NCI-H1436 (cell line): ENCODE measurements at regions not wholly inside any gene's neighbourhood (a gene's known extent, or its start where the extent isn't known, plus 50 kb on each side); places are given as distances from the start of the nearest gene placed in this dataset.
A peak's percentile ranks its signal among the peaks of the same experiment; 100 is the strongest.
"Not testable (repeated sequence)": the region's sequence is repeated elsewhere in the genome, so short reads cannot be mapped to it uniquely, and the experiment has no call there.

ENCODE experiments used
- DNase-seq: peaks from one replicate; lab custom pipeline; 2025; lab: John Stamatoyannopoulos, UW

DNA sequence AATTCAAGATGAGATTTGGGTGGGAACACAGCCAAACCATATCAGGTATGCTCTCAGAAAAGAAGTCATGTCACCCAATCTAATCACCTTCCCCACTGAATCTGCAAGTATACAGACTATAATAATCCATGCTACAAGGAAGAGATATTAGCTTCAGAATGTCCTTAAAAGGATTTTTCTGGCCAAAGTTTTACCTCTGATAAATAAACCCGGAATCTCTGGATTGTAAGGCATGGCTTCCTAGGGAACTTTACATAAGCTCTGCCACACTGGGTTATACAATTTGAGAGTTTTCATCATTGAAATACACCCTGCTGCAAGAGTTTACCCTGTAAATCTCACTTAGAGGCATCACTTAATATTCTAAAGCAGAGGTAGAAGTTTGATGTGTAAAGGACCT, 330.5 kb upstream of the KCNMB2 start:
- DNase-seq, result no peak

DNA sequence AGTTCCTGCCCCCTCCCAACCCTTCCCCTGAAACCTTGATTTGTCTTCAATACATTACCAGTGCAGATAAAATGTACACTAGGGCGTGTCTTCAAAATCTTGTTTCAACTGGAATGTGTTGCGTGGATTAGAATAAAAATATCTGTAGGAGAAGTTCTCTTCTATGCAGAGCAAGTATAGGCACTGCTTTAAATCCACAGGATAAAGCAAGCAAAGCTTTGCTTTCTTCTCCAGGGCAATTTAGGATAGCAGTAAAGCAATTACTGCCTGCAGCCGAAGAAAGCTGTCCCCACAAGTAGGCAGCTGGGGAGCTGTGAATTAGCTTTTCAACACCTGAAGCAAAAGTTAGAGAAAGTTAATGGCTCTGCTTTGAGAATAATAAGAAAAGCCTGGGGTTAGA, 329.7 kb upstream of the KCNMB2 start:
- DNase-seq, result peak; percentile 14

DNA sequence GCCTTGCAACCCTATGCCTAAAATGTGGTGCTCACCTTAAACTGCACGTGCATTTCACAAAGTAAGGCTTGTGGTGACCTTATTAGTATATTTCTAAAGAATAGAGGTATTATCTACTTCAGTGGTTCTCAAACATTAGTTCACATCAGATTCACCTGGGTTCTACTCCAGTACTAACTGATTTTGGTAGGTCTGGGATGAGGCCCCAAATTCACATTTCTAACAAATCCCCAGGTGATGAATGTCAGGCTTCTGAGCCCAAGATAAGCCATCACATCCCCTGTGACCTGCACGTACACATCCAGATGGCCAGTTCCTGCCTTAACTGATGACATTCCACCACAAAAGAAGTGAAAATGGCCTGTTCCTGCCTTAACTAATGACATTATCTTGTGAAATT, 329.1 kb upstream of the KCNMB2 start:
- DNase-seq, result not testable (repeated sequence)

- not testable (repeated sequence) for DNase-seq
These were observed 328.6 kb upstream of the KCNMB2 start for GRCh38 chr3:178207627-178208026.

DNA sequence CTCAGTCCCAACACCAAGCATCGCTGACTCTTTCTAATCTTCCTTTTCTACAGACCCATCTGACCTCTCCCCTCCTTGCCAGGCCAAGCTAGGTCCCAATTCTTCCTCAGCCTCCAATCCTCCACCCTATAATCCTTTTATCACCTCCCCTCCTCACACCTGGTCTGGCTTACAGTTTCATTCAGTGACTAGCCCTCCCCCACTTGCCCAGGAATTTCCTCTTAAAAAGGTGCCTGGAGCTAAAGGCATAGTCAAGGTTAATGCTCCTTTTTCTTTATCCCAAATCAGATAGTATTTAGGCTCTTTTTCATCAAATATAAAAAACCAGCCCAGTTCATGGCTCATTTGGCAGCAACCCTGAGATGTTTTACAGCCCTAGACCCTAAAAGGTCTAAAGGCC, 327.1 kb upstream of the KCNMB2 start:
- not testable (repeated sequence) for DNase-seq

DNA sequence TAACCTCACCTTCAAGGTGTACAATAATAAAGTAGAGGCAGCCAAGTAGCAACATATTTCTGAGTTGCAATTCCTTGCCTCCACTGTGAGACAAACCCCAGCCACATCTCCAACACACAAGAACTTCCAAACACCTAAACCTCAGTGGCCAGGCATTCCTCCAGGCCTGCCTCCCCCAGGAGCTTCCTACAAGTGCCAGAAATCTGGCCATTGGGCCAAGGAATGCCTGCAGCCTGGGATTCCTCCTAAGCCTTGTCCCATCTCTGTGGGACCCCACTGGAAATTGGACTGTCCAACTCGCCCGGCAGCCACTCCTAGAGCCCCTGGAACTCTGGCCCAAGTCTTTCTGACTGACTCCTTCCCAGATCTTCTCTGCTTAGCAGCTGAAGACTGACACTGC, 326.6 kb upstream of the KCNMB2 start:
- not testable (repeated sequence) for DNase-seq

DNA sequence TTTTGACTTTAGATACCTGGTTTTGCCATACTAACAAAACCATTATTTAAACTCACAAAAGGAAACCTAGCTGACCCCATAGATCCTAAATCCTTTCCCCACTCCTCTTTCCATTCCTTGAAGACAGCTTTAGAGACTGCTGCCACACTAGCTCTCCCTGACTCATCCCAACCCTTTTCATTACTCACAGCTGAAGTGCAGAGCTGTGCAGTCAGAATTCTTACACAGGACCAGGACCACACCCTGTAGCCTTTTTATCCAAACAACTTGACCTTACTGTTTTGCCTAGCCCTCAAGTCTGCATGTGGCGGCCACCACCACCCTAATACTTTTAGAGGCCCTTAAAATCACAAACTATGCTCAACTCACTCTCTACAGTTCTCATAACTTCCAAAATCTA, 325.1 kb upstream of the KCNMB2 start:
- DNase-seq, result not testable (repeated sequence)

DNA sequence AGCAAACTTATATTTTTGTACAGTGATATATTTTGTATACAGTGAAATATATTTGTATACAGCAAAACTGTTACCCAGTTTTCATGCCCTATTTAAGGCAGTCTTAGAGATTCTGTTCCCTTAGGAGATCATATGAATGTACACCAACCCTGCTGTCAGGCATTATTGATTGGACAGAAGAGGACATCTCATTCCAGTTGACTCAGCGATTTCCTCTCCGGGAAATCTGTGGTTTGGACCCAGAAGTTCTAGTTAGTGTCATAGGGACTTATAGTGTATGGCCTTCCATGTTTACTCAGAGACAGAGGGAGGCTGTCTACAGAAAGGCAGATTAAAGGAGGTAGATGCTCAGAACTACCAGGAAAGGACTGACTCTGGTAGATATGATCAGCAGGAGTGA, 318.8 kb upstream of the KCNMB2 start:
- no peak for DNase-seq

GRCh38 chr3:178218231-178218630, 318.0 kb upstream of the KCNMB2 start:
- DNase-seq, result no peak

DNA sequence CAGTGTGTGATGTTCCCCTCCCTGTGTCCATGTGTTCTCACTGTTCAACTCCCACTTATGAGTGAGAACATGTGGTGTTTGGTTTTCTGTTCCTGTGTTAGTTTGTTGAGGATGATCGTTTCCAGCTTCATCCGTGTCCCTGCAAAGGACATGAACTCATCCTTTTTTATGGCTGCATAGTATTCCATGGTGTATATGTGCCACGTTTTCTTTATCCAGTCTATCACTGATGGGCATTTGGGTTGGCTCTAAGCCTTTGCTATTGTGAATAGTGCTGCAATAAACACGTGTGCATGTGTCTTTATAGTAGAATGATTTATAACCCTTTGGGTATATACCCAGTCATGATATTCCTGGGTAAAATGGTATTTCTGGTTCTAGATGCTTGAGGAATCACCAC, 316.6 kb upstream of the KCNMB2 start:
- DNase-seq, result not testable (repeated sequence)

- DNase-seq, result no peak
These were observed 312.4 kb upstream of the KCNMB2 start for GRCh38 chr3:178223876-178224275.

DNA sequence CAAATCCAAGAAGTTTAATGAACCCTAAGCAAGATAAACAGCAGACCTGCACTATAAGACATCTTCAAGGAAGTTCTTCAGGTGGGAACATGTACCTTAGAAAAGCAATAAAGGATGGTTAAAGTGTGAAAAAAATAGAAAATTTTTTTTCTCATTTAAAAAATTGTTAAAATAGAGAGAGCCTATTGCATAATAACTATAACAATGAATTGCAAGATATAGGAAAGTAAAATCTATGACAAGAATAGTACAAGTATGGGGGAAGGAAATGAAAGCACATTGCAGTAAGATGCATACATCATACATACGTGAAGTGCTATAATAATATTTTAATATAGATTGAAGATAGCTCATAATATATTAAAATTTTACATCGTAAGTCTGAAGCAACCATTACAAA, 310.1 kb upstream of the KCNMB2 start:
- no peak for DNase-seq

DNA sequence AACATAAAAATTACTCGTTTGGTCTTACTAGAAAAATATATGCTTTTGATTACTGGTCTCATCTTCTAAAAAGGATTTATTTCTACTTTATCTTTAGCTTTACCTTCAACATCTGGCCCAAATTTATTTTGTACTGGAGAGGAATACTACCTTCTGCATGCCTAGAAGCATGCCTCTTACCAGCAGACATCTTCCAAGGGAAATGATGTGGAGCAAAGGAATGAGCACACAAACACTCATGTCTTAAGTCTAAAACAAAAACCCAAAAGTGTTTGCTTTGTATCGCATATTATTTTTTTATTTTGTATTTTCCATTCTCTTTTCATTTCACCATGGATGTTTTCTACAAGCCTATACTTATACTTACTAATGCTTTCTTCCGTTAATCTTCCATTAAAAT, 304.6 kb upstream of the KCNMB2 start:
- DNase-seq, result no peak

DNA sequence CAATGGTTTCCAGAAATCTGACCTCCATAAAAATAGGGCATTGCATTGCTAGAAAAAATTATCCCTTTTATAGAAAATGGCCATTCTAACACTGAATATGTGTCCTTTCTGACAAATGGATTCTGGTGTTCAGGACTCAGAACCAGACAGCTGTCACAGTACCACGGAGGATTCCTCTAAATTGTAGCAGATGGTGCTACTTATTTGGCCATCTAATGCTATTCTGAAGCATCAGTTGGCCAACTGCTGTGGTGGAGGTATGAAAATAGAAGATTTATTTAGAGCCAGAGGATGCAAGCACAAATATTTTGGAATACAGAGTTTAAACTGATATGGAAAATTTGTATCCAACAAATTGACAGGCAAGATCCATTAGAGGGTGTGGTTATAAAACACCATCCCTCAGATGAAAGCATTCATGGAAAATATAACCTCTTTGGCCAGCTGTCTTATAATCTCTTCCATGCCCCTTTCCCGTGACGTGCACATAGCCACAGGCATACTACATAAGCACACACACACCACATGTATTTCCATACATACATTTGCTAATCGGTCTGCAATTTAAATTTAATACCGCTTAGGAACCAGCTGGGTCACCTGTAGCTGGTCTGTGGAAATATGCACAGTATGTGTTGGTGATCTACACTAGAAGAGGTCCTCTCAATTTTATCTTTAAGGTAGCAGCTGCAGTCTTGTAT, 302.7 kb upstream of the KCNMB2 start:
- DNase-seq, result no peak

DNA sequence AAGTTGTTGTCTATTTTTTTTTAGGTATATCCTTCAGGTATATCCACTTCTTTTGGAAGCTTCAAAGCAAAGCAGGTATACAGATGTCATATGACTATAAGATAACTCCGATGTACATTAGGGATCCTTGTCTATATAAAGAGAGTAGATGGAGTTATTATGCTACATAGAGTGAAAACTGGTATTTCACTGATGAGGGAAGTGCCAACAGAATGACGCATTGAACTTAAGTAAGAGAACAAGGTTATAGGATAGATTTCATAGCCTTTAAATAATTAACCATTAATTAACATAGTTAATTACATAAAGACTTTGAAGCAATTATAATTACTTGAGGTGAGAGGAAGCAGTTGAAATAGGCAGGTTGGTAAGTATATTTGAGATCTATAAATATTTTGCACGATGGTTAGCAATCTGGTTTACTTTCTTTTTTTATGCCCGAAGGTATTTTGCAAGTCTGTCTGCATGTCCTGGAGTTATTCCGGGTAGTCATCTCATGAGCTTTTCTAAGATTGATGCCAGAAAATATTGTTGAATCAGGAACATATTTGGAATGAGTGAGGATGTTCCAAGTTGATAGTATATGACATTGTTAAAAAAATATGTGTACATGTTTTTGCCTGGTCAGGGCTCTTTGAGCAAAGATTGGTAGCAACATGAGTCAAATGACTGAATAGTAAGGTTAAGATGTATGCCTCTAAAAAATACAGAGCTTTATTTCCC, 299.5 kb upstream of the KCNMB2 start:
- DNase-seq, result no peak

DNA sequence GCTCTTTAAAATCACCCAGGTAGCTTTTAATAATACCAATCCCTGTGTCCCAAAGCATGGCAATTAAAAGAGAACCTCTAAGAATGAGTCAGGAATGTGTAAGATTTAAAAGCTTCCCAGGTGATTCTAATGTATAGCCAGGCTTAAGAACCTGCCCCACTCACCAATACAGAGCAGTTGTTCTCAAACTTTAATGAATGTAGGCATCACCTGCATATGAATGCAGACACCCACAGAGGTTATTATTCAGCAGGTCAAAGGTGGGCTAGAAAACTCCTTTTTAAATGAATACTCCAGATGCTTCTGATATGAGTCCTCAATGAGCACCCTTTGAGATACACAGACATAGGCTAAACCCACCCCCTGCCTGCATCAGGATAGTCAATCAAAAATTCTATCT, 298.1 kb upstream of the KCNMB2 start:
- DNase-seq, result no peak

GRCh38 chr3:178244733-178245709, 291.2 kb upstream of the KCNMB2 start:
- no peak for DNase-seq

DNA sequence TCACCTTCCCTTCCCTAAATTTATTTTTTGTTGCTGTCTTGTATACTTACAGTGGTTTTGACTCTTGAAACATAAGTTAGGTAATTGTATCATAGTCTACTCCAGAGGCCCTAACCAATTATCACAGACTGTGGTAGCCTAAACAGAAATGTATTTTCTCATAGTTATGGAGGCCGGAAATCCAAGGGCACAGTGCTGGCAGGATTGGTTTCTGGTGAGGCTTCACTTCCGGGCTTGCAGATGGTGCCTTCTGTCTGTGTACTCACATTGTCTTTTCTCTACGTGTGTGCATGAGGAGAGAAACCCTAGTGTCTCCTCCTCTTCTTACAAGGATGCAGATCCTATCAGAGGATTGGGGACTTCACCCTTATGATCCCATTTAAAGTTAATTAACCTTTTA, 290.2 kb upstream of the KCNMB2 start:
- no peak for DNase-seq

- no peak for DNase-seq
These were observed 280.9 kb upstream of the KCNMB2 start for GRCh38 chr3:178255315-178255714.

- no peak for DNase-seq
These were observed 278.7 kb upstream of the KCNMB2 start for GRCh38 chr3:178257491-178257890.

DNA sequence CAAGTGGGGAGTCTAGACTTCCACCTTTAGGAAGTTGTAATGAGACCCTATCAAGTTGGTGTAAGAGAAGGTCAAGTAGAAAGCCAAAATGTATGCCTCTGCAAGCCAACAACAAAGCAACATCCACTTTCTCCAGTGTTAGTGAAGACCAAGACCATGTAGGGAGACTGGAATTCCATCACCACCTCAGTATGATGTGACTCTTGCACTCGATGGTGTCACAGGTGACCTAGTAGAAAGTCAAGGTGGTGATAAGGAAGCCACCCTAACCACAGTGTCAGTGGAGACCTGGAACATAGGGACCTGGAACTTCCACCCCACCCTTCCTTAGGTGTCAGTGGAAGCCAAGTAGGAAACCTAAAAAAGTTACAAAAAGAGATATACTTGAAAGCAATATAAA, 278.1 kb upstream of the KCNMB2 start:
- no peak for DNase-seq

DNA sequence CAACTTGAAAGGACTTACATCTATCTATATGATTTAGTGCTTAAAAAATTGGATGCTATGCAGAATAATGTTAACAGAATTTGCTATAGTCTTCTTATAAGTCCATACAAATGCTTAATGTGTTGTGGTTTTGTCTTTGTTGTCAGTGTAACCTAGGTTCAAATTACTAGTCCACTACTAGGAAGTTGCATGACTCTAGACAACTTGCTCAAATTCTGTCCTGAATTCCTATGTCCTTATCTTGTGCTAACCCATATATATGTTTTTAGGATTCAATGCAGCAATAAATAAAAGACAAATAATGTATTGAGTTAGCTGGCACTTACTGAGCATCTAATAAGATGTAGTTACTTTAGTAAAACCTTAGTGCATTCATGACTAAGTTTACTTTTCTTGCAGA, 276.5 kb upstream of the KCNMB2 start:
- DNase-seq, result no peak
